ENCODE measurements at regions not wholly inside any gene's neighbourhood (a gene's known extent, or its start where the extent isn't known, plus 50 kb on each side); places are given as distances from the start of the nearest gene placed in this dataset.
"Not testable (repeated sequence)": the region's sequence is repeated elsewhere in the genome, so short reads cannot be mapped to it uniquely, and the experiment has no call there.

DNA sequence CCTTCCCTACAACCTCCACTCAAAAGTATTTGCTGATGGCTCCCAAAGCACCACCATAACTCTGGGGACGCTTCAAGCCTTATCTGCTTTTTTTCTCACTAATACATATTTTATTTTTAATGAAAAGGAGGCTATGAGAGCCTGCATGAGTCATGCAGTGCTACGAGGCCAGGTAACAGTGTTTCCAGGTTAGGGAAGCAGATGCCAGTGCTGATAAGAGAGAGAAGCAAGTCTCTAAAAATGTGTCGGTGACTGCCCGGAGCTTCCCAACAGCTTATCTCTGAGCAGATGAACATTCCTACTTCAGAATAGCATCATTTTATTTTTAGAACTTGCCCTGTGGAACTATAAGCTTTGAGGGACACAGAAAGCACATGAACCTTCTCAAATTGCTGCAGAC is 931.5 kb downstream of the CCSER2 start:
- no peak for DNase-seq

DNA sequence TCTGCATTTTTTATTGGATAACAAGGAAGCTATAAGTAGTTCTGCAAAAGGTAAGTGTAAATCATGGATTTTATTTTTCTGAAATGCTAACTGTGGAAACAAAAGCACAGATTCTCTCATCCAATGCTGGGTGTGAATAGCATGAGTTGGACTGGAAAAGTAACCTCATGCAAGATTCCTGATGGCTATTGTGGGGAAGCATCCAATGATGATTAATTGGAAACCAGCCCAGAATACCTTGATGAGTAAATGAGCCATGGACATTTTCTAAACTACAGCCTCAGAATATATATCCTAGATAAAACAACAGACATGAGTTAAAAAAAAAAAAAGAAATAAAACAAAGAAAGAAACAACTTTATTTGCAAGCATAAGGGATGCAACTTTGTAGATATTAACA is 934.6 kb downstream of the CCSER2 start:
- DNase-seq, result no peak

DNA sequence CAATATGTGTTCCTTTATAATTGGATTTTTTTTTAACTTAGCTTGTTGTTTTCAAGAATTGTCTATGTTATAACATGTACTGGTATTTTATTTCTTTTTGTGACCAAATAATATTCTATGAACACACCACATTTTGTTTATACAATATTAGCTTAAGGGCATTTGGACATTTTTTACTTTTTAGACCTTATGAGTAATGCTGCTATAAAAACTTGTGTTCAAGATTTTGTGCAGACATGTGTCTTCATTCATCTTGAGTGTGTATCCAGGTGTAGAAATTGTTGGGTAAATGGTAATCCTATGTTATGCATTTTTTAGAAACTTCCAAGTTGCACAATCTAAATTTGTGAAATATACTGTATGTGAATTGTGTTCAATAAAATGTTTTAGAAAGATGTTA is 936.7 kb downstream of the CCSER2 start:
- DNase-seq, result no peak

DNA sequence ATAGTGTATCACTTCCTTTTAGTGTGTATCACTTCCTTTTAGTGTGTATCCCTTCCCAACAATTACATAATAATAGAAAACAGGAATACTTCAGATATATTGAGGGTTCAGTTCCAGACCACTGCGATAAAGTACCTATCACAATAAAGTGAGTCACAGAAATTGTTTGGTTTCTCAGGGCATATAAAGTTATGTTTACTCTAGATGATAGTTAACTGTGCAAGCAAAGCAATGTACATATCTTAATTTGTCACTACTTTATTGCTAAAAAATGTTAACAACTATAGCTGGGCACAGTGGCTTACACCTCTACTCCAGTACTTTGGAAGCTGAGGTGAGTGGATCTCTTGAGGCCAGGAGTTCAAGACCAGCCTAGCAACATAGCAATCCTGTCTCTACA is 938.4 kb downstream of the CCSER2 start:
- DNase-seq, result no peak

DNA sequence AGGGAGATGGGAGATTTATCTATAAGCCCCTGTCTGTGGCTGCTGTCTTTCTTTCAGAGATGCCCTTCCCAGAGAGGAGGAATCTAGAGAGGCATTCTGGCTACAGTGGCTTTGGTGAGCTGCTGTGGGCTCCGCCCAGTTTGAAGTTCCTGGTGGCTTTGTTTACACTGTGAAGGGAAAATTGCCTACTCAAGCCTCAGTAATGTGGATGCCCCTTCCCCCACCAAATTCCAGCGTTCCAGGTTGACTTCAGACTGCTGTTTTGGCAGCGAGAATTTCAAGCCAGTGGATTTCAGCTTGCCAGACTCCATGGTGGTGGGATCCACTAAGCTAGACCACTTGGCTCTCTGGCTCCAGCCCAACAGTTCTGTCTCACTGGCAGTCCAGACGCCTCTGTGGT is 951.6 kb downstream of the CCSER2 start:
- no peak for DNase-seq

DNA sequence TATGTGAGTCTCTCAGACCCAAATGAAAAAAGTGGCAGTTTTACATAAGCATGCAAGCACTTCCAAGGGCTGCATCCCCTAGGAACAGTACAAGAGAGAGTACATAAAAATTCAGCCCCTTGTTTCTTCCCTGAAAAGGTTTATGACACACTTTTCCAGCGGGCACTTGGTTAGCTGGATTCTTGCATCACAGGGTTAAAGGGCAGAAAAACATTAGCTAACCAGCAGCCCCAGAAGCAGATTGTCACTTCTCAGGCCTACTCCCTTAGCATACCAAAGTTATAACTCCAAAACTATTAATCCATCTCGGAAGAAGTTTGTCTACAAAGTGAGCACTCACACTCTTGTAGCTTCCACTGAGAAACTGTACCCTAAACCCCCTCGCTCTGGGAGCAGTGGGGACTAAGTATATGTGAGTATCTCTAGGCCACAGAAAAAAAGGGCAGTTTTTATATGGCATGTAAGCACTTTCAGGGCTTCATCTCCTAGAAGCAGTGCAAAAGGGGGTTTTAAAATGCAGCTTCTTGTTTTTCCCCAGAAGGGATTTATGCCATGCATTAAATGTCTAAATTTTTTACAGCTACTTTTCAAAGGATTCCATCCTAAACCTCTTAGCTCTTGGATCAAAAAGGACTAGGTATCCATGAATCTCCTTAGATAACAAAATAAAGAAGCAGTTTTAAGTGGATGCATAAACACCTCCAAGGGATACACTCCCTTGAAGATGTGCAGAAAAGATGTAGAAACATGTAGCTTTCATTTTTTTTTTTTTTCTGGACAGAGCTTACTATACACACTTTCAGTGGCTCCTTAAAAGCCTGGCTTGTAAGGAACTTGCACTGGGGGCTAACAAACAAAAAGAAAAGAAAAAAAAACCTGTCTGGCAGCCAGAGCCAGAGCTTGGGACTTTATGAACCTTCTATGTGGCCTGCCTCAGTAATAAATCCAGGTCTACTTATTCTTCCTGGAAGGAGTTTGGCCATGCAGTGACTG is 956.7 kb downstream of the CCSER2 start:
- no peak for DNase-seq

DNA sequence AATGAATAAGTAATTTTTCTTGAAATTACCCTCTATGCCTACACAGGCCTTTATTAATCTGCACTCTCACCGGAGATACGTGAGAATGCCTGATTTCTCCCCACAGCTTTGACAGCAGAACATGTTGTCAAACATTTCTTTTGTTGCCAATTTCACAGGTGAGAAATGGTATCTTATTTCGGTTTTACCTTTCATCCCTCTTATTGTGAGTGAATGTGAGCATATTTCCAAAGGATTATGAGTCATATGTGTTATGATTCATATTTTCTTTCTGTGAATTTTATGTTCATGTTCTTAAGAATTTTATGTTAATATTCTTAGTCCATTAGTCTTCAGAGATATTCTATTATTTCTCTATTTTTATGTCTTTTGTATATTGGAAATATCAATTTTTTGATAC is 965.1 kb downstream of the CCSER2 start:
- no peak for DNase-seq

DNA sequence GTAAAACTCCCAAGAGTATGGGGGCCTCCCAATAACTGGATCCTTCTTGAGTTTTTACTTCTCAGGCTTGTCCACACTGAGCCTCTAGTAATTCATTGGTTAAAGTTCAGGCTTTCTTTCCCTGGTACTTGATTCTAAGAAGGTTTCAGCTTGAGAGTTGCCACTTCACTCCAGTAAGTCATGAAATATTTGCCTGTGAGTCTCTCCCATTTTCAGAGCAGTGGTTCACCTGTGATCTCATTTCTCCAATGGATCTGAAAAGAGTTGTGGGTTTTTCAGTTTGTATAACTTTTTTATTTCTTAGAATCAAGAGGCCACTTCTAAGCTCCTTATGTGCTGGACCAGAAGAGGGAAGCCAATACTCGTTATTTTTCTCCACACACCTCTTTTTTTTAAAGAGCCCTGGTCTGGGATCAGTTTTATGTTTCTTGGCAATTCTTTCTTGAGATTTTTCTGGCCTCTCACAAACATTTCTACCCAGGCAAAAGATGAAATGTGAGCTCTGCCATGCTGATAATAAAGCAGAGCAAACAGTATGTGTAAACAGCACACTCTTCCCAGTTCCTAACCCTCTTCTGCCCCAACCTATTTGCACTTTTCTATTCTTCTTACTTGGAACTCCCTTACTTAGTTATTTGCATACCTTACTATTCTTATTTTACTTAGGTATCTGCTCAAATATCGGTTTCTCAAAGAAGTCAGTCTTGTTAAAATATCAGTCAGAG is 983.4 kb downstream of the CCSER2 start:
- no peak for DNase-seq

DNA sequence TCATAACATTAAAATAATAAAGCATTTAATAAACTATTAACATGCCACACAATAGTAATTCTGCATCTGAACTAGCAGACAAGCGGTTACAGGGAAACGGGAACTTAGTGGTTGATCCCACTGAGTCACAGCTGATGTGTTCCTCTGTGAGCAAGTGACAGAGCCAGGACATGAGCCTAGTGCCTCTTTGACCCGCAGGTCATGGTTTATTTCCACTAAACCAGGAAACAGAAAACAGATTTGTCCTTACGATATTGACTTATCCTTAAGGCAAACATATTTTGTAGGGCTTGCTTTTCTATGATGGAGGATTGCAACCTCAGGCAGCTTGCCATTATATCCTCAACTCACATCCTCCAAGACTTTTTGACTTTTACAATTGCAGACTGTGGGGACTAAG is 987.3 kb downstream of the CCSER2 start:
- DNase-seq, result no peak

DNA sequence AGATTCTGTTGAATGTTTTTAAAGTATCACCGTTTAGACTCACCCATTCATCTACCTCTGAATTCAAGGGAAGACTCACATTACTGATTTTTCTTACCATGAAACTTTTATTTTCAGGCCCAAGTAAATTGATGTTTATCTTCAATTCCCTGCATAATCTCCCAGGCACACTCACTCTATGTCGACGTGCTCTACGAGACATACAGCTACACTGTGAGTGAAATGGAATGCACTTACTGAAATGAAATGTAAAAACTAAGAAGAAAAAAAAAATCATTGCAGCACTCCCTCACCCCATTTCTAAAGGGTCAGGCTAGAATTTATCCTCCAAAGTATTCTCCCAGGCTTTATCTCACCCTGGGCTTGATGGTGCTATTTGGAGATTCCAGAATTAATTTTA is 987.9 kb downstream of the CCSER2 start:
- no peak for DNase-seq

DNA sequence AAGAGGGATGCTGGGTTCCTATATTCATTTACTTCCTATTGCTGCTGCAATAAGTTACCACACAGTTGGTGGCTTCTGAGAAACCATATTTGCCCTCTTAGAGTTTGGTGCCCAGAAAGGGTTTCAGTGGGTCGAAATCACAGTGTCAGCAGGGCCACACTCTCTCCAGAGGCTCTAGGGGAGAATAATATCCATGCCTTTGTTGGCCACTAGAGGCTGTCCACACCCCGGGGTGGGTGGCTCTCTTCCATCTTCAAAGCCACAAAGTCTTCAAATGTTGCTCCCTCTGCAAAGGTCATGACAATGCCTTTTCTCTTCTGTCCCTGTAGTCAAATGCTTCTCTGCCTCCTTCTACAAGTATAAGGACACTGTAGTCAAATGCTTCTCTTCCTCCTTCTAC is 989.4 kb downstream of the CCSER2 start:
- DNase-seq, result no peak

DNA sequence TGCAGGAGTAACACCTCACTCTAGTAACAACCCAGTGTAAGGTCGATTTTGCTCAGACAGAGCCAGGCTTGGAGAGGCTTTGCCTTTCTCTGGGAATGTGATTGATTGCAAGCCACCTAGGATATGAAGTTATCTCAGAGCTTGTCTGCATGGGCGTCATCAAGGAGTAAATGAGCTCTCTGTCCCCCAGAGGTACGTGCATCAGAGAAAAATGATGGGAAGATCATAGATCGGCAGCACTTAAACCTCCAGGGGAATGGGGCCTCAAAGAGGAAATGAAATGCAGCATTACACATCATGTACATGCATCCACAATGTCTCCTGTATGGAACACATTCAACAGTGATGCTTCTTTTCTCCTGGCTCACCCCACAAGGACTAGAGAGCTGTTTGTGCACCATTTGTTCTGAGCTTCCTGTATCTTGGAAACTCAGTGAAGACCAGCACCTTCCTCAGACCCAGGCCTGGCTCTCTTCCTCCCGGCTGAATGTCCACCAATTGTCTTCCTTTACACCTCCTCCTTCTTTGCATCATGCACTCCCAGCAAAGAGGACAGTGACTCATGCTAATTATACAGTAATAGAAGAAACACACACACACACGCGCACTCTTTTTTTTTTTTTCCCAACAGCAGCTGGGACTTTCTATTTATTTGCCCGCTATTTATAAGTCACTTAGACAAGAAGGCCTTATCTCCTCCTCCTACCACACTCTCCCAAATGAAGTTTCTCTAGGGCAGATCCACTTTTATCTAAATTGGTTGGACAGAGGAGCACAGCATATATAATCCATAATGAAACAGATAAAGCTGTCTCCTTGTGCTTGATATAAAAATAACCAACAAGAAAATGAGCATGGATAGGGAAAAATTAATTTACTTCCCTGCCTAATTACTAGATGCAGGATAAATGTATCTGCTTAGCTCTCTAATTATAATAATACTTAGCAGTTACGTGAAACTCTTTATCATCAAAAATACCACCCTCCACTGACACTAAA is 990.7 kb downstream of the CCSER2 start:
- no peak for DNase-seq

DNA sequence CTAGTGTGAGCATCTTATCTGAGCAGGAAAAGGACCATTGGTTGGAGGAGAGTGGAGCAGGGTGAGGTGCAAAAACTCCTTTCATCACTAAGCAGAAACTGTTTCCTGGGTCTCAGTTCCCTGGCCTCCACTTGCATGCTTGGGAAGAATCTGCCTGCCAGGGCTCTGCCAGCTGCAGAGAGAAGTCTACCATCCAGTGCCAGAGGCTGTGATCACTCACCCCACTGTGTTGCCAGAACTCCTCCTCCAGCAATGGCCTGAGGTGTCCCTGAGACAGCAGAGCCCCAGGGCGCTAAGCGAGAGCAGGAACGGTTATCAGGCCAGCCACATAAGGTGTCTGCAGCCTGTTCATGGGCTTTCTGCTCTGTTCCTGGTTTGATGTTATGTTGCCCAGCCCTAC is 991.4 kb downstream of the CCSER2 start:
- no peak for DNase-seq

DNA sequence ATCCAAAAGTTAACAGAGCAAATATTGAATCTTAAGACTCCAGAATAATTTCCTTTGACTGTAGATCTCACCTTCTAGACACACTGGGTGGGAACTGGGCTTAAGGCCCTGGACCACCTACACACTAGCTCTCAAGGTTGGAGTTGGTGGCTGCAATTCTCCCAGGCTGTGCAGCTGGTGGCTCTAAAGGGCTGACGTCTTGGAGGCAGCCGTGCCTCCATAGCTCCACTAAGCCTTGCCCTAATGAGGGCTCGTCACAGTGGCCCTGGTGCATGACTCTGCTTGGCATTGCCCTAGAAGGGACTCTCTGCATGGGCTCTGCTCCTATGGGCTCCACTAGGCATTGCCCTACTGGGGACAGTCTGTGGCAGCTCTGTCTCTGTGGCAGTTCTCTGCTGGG is 1005.2 kb downstream of the CCSER2 start:
- no peak for DNase-seq

DNA sequence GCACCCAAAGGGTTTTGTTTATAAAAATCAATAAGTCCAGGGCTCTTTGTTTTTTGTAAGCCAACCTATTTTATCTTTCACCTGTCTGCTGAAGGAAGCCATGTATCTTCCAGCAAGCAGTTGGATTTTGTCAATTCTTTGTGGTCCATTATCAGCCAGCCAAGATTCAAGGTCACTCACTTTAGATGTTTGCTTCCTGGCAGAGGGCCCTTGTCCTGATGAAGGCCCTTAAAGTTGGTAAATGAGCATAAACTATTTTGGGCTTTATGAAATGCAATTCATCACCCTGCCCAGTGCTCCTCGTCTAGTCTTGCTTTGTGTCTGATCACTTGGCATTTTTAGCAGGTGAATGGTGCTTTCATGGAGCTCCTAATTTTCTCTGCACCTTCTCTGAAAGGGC is 1004.2 kb downstream of the GRID1 start:
- DNase-seq, result no peak

DNA sequence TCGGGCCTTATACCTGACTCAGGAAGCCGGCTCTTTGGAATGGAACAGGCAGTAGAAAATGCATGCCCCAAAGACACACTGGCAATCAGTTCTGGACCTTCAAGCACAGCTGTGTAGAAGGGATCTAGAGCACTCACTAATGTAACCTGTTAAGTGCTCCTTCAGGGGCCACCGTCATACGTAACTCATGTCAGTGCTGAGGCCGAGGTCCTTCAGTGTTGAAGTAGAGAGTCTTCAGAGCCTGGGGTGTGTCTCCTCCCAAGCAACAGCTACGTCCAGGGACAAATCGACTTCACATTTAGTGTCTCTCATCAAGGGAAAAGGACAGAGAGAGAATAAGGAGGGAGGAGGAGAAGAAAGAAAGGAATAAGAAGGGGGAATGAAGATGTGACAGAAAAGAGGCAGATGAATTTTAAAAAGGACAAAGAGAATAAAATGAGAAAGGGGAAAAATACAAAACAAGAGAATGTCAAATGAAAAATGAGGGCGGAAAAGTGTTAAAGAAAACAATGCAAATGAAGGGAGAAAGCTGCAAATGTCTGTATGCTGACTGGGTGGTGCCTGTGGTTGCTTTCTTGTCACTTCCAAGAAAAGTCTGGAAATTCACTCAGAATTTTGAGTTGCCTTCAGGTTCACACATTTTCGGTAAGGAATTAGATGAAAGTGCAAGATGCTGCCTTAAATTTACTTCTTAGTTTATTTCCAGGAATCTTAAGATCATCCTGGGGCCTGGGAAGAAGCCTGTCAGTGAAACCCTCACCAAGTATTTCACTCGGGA is 989.4 kb downstream of the GRID1 start:
- DNase-seq, result no peak

DNA sequence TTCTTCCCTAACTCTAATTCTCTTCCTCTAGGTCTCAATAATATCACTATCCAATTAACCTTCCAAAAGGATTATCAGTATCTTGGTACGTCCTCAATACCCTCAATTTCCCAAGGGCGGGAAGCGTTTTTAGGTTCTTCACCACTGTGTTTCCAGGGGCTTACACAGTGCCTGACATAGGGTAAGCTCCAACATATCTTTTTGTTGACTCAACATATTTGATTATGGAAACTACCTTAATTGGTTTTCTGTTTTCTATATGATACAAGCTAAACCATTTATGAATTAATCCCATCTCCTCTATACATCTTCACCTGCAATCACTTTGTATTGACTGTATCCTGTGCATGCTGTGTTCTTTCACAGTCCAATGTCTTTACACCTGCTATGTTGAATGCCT is 987.3 kb downstream of the GRID1 start:
- no peak for DNase-seq

DNA sequence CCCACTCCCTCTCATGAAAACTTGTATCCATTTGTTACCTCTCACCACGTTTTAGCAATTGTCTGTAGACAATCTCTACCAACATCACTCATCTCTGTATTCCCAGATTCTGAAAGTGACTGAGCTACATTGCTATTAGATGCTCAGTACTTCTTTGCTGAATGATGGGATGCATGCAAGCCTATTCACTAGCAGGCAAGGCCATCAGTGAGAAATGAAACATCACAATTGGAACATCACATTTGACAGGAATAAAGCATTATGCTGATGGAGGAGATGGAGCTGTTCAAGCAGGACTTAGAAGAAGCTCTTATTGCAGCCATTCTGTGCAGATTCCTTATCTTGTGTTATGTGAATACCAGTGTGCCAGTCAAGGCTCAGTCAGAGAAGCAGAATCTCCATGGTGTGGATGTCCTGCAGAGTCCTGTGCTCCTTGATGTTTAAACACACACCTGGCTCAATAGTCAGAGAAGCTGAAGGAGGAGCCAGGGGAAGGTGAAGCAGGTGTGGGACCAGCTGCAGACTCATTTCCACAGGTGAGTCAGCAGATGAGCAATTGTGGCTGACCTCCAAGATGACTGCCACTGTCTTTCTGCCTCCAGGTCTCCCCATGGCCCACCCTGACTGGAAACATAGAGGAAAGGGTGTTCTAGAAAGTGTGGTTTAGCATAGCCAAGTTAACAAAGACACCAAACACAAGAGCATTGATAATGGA is 965.5 kb downstream of the GRID1 start:
- no peak for DNase-seq

DNA sequence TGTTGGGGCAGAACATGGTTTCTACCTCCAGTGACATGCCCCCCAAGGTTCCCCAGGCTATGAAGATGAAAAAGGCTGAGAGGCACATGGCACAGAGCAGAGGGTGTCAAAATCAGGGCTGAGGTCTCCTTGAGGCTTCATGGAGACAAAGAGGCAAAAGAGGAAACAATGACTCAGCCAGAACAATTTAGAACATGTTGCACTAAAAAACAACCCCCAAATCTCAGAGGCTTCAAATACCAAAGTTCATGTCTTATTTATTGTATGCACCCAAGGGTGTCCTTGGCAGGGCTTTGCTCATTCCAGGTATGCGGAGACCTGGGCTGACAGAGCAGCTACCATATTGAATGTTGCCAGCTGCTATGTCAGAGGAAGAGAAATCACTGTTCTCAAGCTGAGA is 964.1 kb downstream of the GRID1 start:
- no peak for DNase-seq

DNA sequence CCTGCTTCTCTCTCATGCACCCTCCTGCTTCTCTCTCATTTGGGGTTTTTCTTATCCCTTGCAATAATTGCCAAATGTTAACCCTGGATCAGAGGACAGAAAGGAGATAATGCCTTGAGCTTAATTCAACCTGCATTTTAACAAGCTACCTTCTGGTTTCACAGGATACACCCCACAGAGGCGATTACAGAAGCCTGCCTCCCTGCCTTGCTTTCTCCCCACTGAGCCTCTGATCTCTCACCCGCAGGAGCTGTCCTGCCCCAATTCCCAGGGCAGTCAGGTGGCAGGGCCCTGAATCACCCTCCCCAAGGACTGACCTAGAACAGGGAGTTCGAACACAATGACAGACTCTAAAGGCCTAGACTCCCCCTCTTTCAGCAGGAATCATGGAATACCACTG is 959.5 kb downstream of the GRID1 start:
- no peak for DNase-seq

DNA sequence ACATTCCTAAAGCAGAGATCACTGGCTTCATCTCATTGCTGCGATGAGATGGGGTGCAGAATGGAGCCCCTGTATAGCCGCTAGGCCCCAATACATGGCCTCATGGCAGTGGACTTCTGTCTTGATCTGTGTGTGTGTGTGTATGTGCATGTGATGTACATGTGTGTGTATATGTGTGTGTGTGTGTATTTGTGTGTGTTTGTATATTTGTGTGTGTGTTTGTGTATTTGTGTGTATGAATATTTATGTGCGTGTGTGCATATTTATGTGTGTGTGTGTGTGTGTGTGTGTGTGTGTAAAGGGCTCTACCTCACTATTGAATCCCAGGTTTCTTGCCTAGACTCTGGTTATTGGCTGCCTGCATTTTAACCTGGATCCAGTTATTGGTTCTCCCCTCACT is 958.2 kb downstream of the GRID1 start:
- DNase-seq, result no peak

DNA sequence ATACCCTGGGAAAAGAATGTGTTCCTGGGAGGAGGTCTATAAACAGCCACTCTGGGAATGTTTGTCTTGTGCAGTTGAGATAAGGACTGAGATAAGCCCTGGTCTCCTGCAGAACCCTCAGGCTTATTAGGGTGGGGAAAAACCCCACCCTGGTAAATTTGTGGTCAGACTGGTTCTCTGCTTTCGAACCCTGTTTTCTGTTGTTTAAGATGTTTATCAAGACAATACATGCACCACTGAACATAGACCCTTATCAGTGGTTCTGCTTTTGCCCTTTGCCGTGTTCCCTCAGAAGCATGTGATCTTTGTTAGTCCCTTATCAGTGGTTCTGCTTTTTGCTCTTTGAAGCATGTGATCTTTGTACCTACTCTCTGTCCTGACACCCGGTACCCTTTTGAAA is 956.0 kb downstream of the GRID1 start:
- DNase-seq, result not testable (repeated sequence)
